ENCODE measurements at regions not wholly inside any gene's neighbourhood (a gene's known extent, or its start where the extent isn't known, plus 50 kb on each side); places are given as distances from the start of the nearest gene placed in this dataset.

DNA sequence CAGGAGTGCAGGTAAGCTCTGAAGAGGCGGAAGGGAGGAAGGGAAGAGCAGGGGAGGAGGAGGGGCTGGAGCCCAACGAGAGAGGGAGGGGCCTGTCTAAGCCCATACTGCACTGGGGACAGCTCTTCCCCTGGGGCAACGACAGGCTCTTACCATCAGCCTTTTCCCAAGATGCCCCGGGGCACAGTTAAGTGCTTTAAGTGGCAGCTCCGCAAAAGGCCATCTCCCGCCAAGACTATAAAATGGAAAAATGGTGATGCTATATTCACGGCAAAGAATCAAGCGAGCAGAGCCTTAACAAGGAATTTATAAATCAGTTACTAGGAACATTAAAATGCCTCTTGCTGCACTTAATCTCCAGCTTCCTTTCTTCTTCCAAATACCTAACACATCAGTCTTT lies 110.2 kb upstream of the NLRP1 start:
- DNase-seq (ENCODE audit: low spot score) = no peak

GRCh38 chr17:5695480-5695879 lies 111.2 kb upstream of the NLRP1 start:
- DNase-seq (ENCODE audit: low spot score) = no peak

DNA sequence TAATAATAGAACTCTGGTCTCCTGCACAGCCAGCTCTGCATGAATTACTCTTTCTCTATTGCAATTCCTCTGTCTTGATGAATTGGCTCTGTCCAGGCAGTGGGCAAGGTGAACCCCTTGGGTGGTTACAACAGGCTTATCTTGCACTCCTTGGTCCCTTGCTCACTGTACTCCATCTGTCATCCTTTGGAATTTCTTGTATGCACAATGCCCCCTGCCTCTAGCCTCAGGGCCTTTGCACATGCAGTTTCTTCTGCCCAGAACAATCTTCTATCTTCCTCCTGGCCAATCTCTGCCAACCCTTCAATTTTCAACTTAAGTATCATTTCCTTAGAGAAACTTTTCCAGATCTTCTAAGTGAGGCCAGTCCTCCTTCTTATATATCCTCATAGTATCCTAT lies 114.7 kb upstream of the NLRP1 start:
- DNase-seq (ENCODE audit: low spot score) = no peak

- DNase-seq (ENCODE audit: low spot score) = no peak
Observed at GRCh38 chr17:5699814-5700213, 115.5 kb upstream of the NLRP1 start.

- no peak for DNase-seq (ENCODE audit: low spot score)
Observed at GRCh38 chr17:5700745-5701144, 116.4 kb upstream of the NLRP1 start.

DNA sequence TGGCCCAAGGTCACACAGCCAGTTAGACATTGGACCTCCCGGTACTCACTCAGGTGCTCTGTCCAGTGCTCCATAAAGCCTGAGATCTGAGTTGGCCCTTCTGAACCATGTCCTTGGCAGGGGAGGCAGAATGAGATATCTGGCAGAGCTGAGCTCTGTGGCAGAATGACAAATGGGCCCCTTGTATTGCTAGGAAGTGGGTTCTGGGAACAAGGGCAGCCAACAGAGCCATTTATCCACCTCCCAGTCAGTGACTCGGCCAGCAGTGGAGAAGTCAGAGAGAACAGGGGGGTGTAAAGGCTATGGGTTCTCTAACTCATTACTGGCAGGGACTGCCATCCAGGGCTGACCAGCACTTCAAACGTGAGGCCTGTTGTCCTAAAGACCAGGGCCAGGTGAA lies 117.1 kb upstream of the NLRP1 start:
- DNase-seq (ENCODE audit: low spot score) = no peak

GRCh38 chr17:5702951-5703510 lies 118.7 kb upstream of the NLRP1 start:
- no peak for DNase-seq (ENCODE audit: low spot score)

GRCh38 chr17:5703736-5704135 lies 119.4 kb upstream of the NLRP1 start:
- no peak for DNase-seq (ENCODE audit: low spot score)

DNA sequence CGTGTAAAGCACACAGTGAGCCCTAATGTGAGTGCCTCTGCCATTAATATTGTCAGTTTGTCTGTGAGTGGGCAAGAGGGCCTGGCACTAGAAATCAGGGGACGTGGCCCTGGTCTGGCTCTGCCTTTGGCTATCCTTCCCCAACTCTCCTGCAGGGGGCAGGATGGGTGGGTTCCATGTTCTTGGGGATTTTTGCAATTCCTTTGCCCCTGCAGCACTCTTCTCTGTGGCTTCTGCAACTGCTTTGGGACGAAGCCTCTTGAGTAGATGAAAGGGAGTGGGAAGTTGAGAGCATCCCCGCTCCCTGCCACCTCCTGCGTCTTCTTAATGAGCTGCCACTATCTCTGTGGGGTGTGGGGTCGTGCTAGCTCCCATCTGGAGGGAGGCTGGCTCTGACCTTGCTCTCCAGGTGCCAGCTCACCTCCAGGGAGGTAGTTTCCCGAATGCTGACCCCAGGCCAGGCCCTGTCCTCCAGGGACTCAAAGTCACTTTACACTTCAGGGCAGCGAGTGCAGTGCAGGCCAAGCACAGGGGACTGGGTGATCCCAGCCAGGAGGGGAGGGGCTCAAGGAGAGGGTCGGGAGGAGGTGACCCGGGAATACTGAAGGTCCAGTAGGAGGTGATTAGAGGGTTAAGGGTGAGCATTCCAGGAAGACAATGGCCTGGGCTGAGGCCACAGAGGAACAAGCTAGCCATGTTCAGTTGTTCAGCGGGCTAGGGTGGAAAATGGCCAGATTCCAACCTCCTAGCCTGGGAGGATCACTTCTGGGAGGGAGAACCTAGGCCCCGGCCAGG lies 121.0 kb upstream of the NLRP1 start:
- no peak for DNase-seq (ENCODE audit: low spot score)

GRCh38 chr17:5705876-5706576 lies 121.7 kb upstream of the NLRP1 start:
- DNase-seq (ENCODE audit: low spot score) = no peak

DNA sequence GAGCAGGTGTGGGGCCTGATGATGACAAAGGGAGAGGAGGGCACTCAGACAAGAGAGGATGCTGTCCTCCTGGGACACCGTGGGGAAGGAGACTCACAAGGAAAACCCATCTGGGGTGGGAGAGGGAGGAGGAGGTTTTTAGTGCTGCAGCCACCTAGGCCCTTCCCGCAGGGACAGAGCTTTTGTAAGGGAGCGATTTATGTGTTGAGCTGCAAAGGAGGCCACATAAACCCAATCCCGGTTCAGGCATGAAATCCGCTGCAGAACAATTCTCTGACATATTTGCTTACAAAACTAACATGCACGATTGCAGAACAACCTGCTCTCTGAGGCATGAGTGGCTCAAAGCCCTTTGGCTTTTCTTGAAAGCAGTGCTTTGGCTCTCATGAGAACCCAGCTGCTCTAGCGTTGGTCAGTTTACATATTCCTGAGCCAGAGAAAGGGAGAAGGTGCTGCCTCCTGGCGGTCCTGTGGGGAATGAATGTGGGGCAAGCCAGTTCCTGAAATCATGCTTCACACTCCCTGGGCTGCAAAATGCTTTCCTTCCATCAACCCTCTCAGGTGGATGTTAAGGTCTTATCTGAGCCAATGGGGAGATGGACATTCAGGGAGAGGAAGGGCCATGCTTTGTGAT lies 122.4 kb upstream of the NLRP1 start:
- peak; percentile 73 for DNase-seq (ENCODE audit: low spot score)

DNA sequence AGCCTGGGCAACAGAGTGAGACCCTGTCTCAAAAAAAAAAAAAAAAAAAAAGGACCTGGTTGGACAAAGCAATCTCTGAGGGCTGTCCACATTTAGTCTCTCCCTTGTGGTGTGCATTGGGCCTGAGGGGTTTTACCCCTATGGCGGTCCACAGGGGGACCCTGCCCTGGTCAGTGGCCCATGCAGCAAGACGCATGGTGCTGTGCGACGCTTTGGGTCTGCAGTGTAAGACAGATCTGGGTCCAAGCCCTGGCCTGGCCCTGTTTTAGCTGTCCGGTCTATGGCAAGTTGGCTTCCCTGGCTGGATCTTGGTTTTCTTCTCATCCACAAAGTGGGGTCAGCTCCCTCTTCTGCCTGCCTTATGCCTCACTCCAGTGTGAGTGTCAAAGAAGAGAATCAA lies 123.2 kb upstream of the NLRP1 start:
- no peak for DNase-seq (ENCODE audit: low spot score)

DNA sequence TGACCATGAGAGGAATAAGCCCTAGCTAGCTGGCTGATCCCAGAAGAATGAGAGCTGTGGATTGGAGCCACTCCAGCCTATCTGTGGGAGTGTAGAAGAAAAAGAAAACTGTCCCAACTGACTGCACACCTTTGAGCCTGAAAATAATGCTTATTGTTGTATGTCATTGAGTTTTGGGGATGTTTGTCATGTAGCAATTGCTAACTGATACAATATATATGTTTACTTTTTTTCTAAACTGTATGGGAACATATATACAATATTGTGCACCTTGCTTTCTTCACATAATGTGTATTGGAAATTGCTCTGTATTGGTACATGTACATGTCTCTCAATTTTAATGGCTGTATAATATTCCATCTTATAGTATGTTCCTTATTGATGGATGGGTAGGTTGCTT lies 124.0 kb upstream of the NLRP1 start:
- no peak for DNase-seq (ENCODE audit: low spot score)

DNA sequence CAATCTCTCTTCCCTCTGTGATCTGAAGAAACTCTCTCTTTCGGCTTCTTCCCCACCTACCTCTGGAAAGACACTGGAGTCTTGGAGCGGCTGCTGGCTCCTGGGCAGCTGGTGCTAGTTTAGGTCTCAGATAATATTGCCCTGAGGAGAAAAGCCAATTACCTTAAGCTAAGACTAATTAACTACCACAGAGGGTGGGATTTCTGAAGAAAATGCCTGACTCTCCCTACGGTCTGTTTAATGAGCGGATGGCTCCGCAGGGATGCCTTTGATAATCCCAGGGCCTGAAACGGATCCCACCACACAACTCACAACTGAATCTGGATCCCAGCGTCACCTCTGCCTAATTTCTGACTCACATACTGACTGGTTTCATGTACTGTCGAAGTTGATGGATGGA lies 127.0 kb upstream of the NLRP1 start:
- no peak for DNase-seq (ENCODE audit: low spot score)

GRCh38 chr17:5714993-5715392 lies 130.7 kb upstream of the NLRP1 start:
- no peak for DNase-seq (ENCODE audit: low spot score)

- DNase-seq (ENCODE audit: low spot score) = peak; percentile 42
Observed at GRCh38 chr17:5715478-5715877, 131.2 kb upstream of the NLRP1 start.

GRCh38 chr17:5718726-5719125 lies 134.4 kb upstream of the NLRP1 start:
- DNase-seq (ENCODE audit: low spot score) = no peak

GRCh38 chr17:5719976-5720375 lies 135.7 kb upstream of the NLRP1 start:
- no peak for DNase-seq (ENCODE audit: low spot score)

GRCh38 chr17:5730373-5730772 lies 146.1 kb upstream of the NLRP1 start:
- DNase-seq (ENCODE audit: low spot score) = no peak

GRCh38 chr17:5740937-5741336 lies 156.6 kb upstream of the NLRP1 start:
- no peak for DNase-seq (ENCODE audit: low spot score)

- DNase-seq (ENCODE audit: low spot score) = no peak
Observed at GRCh38 chr17:5741810-5742209, 157.5 kb upstream of the NLRP1 start.

DNA sequence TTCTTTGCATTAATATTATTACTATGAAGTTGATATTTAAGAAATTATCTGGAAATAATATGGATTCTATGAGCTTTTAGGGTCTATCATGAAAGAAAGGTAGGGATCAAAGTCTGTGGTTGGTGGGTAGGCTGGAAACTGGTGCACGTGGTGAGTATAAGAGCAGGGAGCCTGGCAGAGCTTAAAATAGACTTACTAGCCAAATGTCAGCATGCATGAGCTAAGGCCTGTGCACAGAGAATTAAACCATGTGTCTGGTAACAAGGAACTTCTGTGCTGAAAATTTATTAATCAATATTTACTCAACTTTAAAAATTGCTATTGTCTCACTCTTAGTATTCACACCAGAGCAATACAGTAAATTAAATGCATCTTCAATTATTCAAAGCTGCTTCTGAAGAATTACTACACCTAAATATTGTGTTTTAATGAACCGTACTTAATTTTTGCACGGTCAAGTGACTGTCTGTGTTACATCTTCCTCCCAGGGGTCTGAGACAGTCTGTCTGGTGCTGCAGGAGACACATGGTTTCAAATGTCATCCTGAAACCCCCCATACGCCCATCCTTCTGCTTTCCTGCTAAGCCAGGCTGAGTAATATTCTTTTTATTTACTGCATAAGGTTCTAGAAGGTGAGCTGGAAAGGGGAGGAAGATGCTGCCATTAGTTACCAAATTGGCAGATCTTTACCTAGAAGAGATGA lies 161.0 kb upstream of the NLRP1 start:
- DNase-seq (ENCODE audit: low spot score) = no peak

Measured in Ammon's horn (tissue), 1 donor.